HG03432 (cell line): ENCODE measurements at regions not wholly inside any gene's neighbourhood (a gene's known extent, or its start where the extent isn't known, plus 50 kb on each side); places are given as distances from the start of the nearest gene placed in this dataset.

Source experiments
- ATAC-seq: cut with Tn5 transposase; IDR thresholded peaks from one replicate; pipeline ENCODE4 v1.9.1; 2021; ENCODE audit warnings: mild to moderate bottlenecking, moderate library complexity; ENCODE audit not compliant: unreplicated experiment

DNA sequence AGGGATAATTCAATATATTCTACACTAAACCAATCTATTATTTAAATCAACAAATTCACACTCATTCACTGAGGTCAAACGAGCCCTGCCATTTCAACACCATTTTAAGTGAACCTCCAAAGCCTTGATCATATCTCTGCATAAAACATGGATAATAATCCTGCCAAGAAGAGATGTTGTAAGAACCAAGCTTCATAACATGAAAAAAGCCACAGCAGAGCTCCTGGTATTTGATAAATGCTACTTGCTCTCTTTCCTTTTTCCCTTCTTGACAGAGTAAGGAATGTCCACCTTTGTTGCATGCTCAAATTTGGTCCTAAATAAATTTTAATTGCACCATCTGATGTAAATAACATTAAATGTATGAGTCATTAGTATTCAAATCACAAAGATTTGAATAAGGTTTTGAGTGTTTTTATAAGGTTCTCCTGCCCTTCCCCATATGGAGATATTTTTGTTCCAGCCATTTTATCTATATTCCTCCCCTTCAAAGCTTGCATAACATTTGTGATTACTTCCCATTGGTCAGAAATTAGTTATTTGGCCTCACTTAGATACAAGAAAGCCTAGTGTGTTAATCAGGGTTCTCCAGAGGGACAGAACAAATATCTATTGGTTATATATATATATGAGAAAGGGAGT, 318.8 kb downstream of the RND3 start:
- ATAC-seq: no peak

DNA sequence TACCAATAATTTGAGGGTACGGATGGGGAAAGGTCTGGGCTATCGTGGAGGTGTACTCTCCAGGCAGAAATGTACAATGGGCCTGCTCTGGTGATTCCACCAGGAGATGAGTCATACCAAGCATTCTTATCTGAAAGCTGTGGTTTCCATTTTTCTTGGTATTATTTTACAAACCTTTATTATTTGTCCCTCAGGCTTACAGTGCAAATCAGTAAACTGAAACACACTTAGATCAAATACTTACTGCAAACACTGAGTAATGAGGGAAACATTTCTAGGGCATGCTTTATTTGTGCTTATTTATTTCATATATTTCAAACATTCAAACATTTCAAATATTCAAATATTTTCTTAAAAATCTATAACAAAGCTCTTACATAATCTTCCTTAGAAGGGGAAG, 319.8 kb downstream of the RND3 start:
- peak; percentile 100 for ATAC-seq

DNA sequence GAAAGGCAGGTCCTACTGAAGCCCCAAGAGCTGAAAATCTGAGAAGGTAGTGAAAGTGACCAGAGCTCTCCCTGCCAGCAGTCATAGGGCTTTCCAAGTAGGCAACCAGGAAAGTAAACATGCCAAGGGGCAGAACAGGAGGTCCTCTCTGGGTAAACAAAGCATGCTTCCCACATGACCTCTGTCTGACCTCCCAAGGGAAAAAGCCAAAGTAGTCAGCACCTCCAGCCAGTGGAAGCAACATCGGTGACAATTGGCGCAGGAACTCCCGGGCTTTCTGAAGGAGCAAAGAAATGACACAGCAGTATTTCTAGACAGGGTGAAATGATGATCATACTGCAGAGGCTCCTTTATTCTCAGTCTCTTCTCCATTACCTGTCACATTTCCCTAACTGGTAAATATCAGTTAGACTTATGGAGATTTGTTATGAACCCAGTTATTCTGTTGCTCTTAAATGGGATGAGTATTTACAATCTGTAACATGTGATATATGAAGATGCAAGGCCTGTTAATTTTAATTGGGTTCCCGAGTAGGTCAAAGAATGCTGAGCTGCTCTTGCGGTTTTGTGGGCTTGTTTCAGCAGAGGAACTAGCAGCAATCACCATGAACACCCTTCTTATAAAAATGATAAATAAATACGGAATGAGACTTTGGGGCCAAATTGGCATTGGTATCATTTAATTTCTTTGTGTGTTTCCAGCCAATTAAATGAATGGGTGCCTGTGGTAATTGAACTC, 321.0 kb downstream of the RND3 start:
- no peak for ATAC-seq

DNA sequence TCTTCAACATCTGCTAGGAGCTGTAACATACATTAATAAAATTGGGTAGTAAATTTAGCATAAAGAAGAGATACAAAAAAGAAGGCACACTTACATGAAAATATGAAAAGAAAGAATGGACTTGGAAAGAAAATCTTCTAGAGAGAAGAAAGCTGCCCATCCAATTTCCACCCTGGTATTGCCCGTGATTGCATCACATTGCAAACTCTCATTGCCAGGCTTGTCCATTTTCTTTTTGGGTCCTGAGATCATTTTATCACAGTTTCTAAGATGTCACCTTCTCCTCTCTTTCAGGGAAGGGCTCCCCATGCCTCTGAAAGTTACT, 321.5 kb downstream of the RND3 start:
- no peak for ATAC-seq

DNA sequence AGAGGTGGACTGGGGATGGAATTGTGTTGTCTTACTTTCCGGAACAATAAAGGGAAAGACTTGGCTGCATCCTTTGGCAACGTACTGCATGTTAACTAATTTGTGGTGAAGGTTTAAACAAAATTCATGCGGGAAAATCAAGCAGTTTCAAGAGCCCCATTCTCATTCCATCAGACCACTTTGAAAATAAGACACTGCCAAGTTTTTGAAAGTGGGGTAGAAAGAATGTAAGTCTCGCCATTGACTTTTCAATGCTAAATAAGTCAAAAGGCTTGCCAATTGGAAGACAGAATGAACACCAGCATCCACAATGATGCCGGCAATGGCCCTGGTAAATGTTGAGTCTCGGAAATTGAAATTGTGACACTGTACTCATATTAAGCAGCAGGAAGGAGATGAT, 322.0 kb downstream of the RND3 start:
- no peak for ATAC-seq

DNA sequence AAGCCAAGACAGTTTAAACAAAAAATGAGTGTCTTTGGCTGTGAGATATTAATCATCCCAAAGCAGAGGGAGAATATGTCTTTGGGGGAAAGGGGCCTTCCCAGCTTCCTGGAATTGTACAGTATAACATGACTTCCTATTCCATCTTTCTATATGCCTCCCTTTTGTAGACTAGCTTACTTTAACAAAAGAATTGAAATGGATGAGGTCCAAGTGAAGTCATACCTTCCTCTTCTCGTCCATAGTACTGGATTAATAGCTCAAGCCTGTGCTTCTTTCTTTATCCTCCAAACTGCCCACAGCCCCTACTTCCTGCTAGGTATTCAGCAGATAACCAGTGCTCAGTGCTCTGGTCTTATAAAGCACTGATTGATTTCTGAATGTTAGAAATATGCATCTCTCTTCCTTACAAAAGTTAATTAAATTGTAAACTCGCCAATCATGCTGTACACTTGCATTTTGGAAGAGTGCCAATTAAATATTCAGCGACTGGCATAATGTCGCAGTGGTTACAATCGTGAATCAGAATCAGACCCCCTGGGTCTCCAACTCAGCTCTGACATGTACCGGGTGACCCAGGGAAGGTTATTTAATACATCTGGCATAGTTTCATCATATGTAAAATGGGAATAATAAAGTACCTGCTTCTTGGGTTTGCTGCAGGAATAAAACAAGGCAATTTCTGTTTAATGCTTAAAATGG, 325.1 kb downstream of the RND3 start:
- no peak for ATAC-seq

GRCh38 chr2:150160058-150160457, 327.4 kb downstream of the RND3 start:
- no peak for ATAC-seq

DNA sequence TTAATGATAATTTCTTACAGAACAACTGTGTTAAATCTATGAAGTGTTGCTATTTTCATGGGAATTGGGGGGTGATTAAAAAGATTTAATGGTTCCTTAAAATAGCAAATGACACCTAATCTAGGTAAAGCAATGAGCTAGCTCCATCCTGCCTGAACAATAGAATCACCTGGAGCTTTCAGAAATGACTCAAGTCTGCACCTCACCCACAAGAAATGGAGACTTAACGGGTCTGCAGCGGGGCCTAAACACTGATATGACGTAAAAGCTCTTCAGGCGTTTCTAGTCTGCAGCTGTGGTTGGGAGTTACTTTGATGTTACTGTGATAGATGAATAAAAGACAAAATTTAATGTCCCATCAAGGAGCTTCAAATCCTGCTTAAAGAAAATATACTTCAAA, 328.2 kb downstream of the RND3 start:
- ATAC-seq: no peak

DNA sequence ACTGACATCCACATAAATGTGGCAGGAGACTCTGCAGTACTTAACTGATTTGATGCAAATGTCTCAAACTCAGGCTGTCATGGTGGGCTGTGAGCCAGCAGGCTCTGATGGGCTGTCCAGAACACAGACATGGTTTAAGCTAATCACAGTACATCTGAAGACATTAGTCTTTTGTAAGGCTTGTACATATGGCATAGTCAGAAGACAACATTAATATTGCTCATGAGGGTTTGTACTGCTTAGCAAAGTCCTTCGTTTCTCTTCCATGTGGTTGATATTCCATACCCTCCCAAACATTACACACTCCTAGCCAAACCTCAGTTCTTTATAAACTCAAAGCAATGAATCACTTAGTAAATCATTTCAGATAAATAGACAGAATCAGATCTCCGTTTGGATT, 330.6 kb downstream of the RND3 start:
- ATAC-seq: no peak

- no peak for ATAC-seq
Measured at GRCh38 chr2:150156415-150156814, 331.1 kb downstream of the RND3 start.

DNA sequence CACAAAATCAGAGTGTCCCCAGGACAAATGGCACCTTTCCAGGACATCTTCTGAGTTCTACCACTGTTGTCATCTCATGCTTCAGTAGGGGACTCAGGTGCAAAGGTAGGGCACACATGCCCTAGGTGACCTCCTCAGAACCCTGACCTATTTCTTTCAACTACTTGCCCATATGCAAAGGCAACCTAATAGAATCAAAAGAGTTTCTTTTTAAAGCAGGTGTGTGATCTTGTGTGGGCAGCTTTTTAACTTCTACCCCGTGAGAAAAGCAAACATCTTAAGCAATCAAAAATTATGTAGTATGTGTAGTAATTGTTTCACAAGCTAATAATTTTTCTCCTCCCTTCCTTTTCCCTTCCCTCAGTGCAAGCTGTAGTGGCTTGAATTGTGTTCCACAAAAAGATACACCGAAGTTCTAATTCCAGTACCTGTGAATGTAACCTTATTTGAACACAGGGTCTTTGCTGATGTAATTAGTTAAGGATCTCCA, 333.1 kb downstream of the RND3 start:
- no peak for ATAC-seq

DNA sequence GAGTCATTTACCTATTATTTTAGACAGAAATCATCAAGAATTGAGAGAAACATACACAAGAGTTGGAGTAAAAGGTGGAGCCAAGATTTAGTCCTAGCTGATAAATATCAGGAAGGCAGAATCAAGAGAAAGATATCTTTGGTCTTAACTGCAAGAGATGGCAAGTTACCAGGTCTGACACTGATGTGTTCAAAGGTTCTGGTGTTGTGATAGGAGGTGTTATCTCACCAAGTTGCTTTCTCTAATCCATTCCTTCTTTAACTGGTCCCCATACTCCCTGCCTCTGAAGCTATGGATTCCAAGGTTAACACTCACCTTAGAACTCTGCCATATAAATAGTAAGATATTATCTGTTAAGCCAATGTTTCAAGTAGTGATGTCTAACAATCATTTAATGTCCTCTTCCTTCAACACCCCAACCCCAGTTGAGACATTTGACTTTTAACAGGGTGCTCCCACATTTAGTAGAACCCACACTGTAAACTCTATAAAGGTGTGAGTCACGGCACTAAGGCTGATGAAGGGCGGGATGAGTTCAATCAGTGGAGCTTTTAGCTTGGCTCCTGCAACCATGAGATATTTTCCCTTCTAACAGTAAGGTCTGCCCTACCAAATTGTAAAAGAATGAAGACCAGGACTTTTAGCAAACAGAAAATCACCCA, 333.7 kb downstream of the RND3 start:
- ATAC-seq: no peak

GRCh38 chr2:150152230-150152629, 335.2 kb downstream of the RND3 start:
- ATAC-seq: no peak

GRCh38 chr2:150150144-150150543, 337.3 kb downstream of the RND3 start:
- ATAC-seq: no peak

- no peak for ATAC-seq
Measured at GRCh38 chr2:150147889-150148683, 339.4 kb downstream of the RND3 start.

DNA sequence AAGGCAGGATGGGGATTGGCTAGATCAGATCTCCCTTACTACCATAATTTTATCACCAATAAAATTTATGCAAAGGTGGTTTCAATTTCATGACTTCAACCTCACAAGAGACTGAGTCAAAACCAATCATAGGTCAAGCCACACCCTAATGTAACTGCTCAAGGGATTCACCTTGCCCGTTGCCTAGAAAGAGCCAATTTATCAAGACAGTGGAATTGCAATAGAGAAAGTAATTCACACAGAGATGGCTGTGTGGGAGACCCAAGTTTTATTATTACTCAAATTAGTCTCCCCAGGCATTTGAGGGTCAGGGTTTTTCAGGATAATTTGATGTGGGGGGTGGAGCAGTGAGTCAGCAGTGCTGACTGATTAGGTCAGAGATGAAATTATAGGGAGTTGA, 340.6 kb downstream of the RND3 start:
- no peak for ATAC-seq

DNA sequence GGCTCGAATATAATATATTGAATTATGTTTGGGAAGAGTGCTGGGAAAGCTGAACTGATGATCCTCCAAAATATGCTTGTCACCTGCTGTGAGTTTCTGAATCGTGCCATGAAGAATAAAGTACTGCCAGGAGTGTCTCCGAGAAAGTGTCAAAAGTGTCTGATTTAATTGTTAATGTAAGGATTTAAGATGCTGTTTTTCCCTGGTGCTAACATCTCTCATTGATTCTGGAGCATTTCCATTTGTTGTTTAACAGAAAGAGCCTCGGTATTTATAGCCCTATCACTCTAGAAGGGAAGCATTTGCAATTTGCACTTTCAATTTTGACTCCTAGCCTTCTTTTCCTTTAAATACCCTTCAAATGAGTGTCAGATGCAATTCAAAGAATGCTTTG, 342.2 kb downstream of the RND3 start:
- no peak for ATAC-seq

- no peak for ATAC-seq
Measured at GRCh38 chr2:150144546-150145298, 342.7 kb downstream of the RND3 start.

DNA sequence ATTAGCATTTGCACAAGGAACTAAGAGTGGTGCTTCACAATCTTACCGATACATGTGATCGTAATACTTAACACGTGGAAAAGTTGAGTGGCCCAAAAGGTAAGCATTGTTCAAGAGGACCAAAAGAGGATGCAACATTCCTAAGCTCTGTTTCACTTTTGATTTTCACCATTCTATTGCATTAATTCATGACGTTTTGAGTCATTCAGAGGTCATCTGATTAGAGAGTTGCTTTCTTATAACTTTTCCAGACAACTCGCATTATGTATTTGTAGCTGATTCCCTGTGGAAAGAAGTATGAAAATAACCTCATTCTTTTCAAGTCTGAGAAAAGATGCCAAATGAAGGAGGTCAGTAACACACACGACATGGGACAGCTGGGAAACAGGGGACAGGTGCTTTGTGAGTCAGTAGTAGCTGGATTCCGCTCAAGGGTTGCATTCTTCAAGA, 344.4 kb downstream of the RND3 start:
- ATAC-seq: no peak

DNA sequence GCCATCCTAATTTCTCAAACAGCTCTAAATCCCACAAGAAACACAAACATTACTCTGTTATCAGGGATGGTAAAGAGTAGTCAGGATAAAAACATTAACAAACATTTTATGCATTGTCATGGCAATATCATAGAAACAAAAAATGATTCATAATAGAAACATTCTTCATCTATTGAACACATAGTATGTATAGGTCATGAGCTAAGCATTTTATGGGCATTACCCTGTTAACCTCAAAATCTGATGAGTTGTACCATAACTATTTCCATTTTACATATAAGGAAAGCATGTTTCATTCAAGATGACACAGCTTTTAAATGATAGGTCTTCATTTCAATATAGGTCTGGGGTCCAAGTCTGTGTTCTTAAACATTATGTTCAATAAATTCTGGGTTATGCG, 344.9 kb downstream of the RND3 start:
- no peak for ATAC-seq
